Keratinocyte (primary cell): ENCODE measurements at regions not wholly inside any gene's neighbourhood (a gene's known extent, or its start where the extent isn't known, plus 50 kb on each side); places are given as distances from the start of the nearest gene placed in this dataset.
A peak's percentile ranks its signal among the peaks of the same experiment; 100 is the strongest.

Source experiments
- DNase-seq: peaks from one replicate; pipeline ENCODE4 v3.0.0-alpha.2; 2011; ENCODE audit warnings: low read depth, missing footprints, low spot score
- FAIRE-seq: peaks from 2 replicates; lab custom pipeline; 2011; peaks lifted over from hg19 to GRCh38; lab: Jason Lieb, UNC
- H2AFZ ChIP-seq: 2 replicates; pipeline ENCODE4 v1.6.0; 2012; ENCODE audit warnings: low read length, control low read depth, inconsistent platforms; ENCODE audit not compliant: control insufficient read depth
- H3K27ac ChIP-seq: 2 replicates; pipeline ENCODE4 v1.5.1; 2011; ENCODE audit warnings: low read length; ENCODE audit not compliant: control insufficient read depth, insufficient read depth
- H3K27me3 ChIP-seq: 3 replicates; pipeline ENCODE4 v1.6.0; 2011; ENCODE audit warnings: low read length; ENCODE audit not compliant: control insufficient read depth, insufficient read depth; ENCODE audit errors: extremely low read depth
- H3K36me3 ChIP-seq, 2 experiments: 2 replicates in 1 of 2; 3 replicates in 1 of 2; pipeline ENCODE4 v1.5.1; 2011; ENCODE audit warnings: low read length in 2 of 2, mild to moderate bottlenecking in 1 of 2; ENCODE audit not compliant: control insufficient read depth in 2 of 2, insufficient read depth in 2 of 2; ENCODE audit errors: extremely low read depth in 1 of 2
- H3K4me1 ChIP-seq: 3 replicates; pipeline ENCODE4 v1.5.1; 2011; ENCODE audit warnings: low read length; ENCODE audit not compliant: control insufficient read depth, insufficient read depth; ENCODE audit errors: extremely low read depth
- H3K4me2 ChIP-seq: 3 replicates; pipeline ENCODE4 v1.6.0; 2011; ENCODE audit warnings: low read depth, low read length; ENCODE audit not compliant: control insufficient read depth, insufficient read depth; ENCODE audit errors: extremely low read depth
- H3K4me3 ChIP-seq, 3 experiments: fragments of 200-600 bp in 1 of 3; sonication (generic) in 1 of 3; 2 replicates in 2 of 3; 3 replicates in 1 of 3; pipeline ENCODE4 v1.5.1; 2011 to 2016; ENCODE audit warnings: low read length in 3 of 3, mild to moderate bottlenecking in 3 of 3, control low read depth in 2 of 3, inconsistent platforms in 1 of 3, low read depth in 1 of 3, mixed read lengths in 1 of 3, mixed run types in 1 of 3, moderate library complexity in 1 of 3; ENCODE audit not compliant: control insufficient read depth in 2 of 3, insufficient read depth in 2 of 3; ENCODE audit errors: extremely low read depth in 1 of 3
- H3K79me2 ChIP-seq: 2 replicates; pipeline ENCODE4 v1.6.0; 2012; ENCODE audit warnings: low read length; ENCODE audit not compliant: control insufficient read depth, insufficient read depth
- H3K9ac ChIP-seq: 3 replicates; pipeline ENCODE4 v1.6.0; 2011; ENCODE audit warnings: low read length; ENCODE audit not compliant: control insufficient read depth, insufficient read depth; ENCODE audit errors: extremely low read depth
- H3K9me1 ChIP-seq: 3 replicates; pipeline ENCODE4 v1.6.0; 2011; ENCODE audit warnings: low read length; ENCODE audit not compliant: control insufficient read depth, insufficient read depth; ENCODE audit errors: extremely low read depth
- H3K9me3 ChIP-seq: 2 replicates; pipeline ENCODE4 v1.5.1; 2012; ENCODE audit warnings: low read depth, low read length; ENCODE audit not compliant: control insufficient read depth
- H4K20me1 ChIP-seq: 3 replicates; pipeline ENCODE4 v1.6.0; 2011; ENCODE audit warnings: low read length; ENCODE audit not compliant: control insufficient read depth, insufficient read depth; ENCODE audit errors: extremely low read depth
- EZH2 ChIP-seq: IDR thresholded peaks from one replicate; pipeline ENCODE4 v1.6.1; 2012; ENCODE audit warnings: inconsistent platforms, mild to moderate bottlenecking, low read length, moderate library complexity
- dilution Hi-C: fragments of 300-500 bp; cut with MboI; formaldehyde crosslinking; loops from one replicate; pipeline ENCODE4 v1.7.0; 2020; ENCODE audit warnings: low sequenced_read_pairs; ENCODE audit not compliant: extremely low pct_ligation_motif_present
- TF ChIP-seq, protein P1 (sequence below), 3 experiments: IDR thresholded peaks in 1 of 3; conservative IDR thresholded peaks in 1 of 3; optimal IDR thresholded peaks in 1 of 3; 2 replicates in 2 of 3; 3 replicates in 1 of 3; pipeline versions ENCODE3 to v1.5.1; 2011; ENCODE audit warnings: low read length in 3 of 3, mild to moderate bottlenecking in 3 of 3, moderate library complexity in 2 of 3, control low read depth in 1 of 3, inconsistent platforms in 1 of 3; ENCODE audit not compliant: insufficient read depth in 2 of 3; ENCODE audit errors: extremely low read depth in 1 of 3

DNA sequence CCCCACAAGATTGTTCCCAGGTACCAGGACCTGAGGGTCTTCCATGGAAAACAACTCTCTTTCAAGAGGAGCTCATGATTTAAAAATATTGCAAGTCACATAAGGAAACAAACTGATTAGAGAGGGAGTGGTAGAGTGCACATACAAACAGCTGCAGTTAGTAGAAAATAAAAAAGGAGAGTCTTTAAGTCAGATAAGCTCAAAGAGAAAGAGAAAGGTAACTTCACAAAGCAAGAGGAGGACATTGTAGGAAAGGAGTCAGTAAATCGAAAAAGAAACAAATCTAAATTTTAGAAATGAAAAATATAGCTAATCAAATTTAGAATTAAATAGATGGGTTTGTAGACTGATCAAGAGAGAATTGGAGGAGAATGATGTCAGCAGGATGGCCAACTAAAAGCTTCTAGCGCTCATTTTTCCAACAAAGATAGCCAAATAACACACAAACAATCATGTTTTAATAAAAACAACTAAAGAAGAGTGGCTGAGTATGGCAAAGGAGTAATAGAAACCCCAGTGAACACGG lies 86.1 kb upstream of the CD53 start:
- Histone ChIP-seq H3K4me3 (no peak overlapping the region), H3K4me1 (peaks cover 10% of the 10 kb centered on the region), H3K79me2 (no peaks in the 10 kb centered on the region), H2AFZ (no peak overlapping the region), H3K36me3 (no peaks in the 10 kb centered on the region), H3K4me2 (no peak overlapping the region), H3K9ac (no peak overlapping the region), H3K9me3 (no peaks in the 10 kb centered on the region), H3K9me1 (no peaks in the 10 kb centered on the region), H3K27me3 (no peaks in the 10 kb centered on the region), H3K27ac (no peak overlapping the region), H4K20me1 (no peaks in the 10 kb centered on the region)
- dilution Hi-C loops = no loop called here
- no peak for FAIRE-seq
- no peak for DNase-seq
- TF ChIP-seq EZH2 = no peak
- TF ChIP-seq, protein P1, sequence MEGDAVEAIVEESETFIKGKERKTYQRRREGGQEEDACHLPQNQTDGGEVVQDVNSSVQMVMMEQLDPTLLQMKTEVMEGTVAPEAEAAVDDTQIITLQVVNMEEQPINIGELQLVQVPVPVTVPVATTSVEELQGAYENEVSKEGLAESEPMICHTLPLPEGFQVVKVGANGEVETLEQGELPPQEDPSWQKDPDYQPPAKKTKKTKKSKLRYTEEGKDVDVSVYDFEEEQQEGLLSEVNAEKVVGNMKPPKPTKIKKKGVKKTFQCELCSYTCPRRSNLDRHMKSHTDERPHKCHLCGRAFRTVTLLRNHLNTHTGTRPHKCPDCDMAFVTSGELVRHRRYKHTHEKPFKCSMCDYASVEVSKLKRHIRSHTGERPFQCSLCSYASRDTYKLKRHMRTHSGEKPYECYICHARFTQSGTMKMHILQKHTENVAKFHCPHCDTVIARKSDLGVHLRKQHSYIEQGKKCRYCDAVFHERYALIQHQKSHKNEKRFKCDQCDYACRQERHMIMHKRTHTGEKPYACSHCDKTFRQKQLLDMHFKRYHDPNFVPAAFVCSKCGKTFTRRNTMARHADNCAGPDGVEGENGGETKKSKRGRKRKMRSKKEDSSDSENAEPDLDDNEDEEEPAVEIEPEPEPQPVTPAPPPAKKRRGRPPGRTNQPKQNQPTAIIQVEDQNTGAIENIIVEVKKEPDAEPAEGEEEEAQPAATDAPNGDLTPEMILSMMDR (optimal IDR thresholded peaks at IDR 0.05 in 1 of 3, IDR thresholded peaks at IDR 0.05 in 1 of 3, conservative IDR thresholded peaks at IDR 0.05 in 1 of 3; ENCODE audit: extremely low read depth in 1 of 3, insufficient read depth in 2 of 3, low read length in 3 of 3) = no peak

DNA sequence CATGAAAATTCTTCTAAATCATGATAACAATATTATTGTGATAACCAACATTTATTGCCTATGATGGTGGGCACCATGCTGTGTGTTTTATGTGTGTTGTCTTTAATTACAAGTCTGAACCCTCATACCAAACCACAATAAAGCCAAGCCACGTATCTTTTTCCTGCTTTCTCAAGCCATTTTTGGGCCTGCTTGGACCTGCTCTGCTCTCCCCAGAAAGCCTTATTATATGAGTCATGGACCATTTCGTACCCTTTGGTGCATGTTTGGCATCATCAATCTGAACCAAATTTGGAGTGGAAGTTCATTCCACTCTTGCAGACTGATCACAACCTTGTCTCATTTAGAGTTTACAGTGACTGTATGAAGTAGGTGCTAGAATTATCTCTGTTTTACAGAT lies 87.3 kb upstream of the CD53 start:
- FAIRE-seq (peak; percentile 86), DNase-seq (no peak)
- Histone ChIP-seq H2AFZ (no peak overlapping the region), H3K9ac (no peak overlapping the region), H4K20me1 (no peaks in the 10 kb centered on the region), H3K4me2 (peak overlapping the region; percentile 35), H3K27ac (no peak overlapping the region), H3K27me3 (no peaks in the 10 kb centered on the region), H3K9me3 (no peaks in the 10 kb centered on the region), H3K79me2 (no peaks in the 10 kb centered on the region), H3K4me3 (no peak overlapping the region), H3K9me1 (no peaks in the 10 kb centered on the region), H3K36me3 (no peaks in the 10 kb centered on the region), H3K4me1 (peaks cover 10% of the 10 kb centered on the region)
- TF ChIP-seq, protein P1 (optimal IDR thresholded peaks at IDR 0.05 in 1 of 3, IDR thresholded peaks at IDR 0.05 in 1 of 3, conservative IDR thresholded peaks at IDR 0.05 in 1 of 3; ENCODE audit: extremely low read depth in 1 of 3, insufficient read depth in 2 of 3, low read length in 3 of 3) = no peak
- no peak for TF ChIP-seq EZH2
- dilution Hi-C loops = no loop called here
